Muscle of arm (tissue), 1 donor: ENCODE measurements at regions not wholly inside any gene's neighbourhood (a gene's known extent, or its start where the extent isn't known, plus 50 kb on each side); places are given as distances from the start of the nearest gene placed in this dataset.

Experiments used
- DNase-seq: peaks from one replicate; pipeline ENCODE4 v3.0.0-alpha.2; 2013

DNA sequence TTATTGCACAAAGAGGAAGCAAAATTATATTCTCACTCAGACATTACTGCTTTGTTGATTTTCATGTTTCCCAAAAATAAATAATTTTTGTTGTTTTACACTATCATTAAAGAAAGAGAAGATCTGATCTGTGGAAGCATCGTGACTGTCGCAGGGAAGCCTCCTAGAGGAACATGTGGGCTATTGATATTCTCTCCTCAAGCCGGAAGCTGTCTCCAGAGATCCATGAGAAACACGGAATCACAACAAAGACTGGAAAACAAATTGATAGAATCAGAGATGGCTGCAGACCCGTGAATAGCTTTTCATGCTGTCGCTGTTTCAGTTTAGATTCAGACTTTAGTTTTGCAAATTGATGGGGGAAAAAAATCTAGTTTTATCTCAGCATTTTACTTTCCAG is 235.2 kb upstream of the TMPO start:
- DNase-seq: no peak

DNA sequence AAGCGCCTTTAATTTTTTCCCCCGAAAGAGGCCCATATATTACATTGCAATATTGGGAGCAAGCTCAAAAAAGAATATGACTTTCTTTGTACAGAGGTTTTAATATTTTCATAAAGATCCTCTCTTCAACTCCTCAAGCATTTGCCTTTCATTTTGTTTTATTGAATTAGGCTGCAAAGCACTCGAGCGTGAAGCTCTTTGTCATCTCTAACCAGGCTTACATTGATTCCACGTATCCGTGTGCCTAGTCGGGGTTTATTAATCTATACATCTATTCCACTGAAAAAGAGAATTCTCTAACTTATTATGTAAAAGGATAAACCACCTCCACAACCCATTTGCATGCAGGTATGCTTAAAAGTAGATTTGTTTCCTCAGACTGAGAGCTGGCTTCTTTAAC is 234.8 kb upstream of the TMPO start:
- no peak for DNase-seq

DNA sequence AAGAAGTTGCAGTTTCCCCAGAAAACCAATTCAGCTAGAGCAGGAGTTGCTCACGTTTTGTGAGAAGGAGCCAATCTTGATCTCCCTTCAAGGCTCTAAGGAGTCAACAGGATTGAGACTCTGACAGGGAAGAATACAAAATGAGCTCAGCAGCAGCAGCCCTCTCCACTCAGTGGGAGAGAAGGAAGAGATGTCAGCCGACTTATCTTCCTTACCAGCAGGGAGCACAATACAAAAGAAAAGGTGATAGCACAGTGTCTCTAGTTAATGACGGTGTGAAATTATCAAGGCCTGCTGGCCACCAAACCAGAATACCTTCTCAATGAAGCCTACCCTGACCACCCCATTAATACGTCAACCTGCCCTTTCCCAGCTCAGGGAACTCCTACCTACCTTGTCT is 223.6 kb upstream of the TMPO start:
- no peak for DNase-seq

DNA sequence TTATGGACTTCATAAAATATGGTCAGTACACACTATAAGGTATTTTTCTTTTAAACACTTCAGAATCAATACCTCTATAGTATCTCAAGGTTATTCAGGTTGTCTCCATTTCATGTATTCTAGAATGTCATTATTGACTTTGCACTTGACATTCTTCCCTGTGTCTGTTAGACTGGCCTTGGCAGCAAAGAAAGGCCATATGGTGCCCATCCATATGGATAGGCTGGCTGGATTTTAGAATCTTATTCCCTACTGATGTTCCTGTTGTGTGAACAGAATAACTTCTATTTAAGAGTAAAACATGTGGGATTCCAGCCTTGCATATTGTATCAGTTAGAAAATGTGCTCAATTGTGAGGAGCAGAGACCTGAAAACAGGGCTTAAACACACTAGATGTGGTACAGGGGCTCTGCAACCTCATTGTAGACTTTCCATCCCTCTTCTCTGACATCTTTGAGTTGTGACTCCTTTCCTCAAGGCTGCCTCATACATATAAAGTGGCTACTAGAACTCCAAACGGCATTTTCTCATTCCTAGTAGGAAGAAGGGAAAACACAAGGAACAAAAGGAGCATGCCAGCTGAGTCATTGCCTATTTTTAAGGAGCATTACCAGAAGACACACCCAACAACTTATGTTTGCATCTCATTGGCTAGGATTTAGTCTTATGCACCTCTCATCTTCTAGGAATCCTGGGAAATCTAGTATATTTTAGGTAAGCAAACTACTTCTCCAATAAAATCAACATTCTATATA is 221.2 kb upstream of the TMPO start:
- DNase-seq: no peak

DNA sequence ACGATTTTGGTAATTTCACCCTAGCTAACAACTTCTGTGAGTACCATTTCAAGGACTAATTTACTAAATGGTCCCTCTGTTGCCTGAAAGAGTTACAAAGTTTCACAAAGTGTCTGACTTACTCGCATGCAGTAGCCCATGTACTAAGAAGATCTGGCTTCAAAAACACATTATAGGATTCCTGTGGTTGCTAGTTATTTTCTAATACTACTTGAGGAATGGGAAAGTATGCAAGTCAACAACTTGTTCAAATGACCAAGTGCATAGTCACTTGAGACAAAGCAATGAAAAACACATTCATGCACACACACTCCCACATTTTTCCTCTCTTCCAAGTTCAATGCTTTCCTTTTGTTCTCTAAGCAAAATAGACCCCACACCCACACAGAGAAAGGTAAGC is 219.7 kb upstream of the TMPO start:
- DNase-seq: no peak

DNA sequence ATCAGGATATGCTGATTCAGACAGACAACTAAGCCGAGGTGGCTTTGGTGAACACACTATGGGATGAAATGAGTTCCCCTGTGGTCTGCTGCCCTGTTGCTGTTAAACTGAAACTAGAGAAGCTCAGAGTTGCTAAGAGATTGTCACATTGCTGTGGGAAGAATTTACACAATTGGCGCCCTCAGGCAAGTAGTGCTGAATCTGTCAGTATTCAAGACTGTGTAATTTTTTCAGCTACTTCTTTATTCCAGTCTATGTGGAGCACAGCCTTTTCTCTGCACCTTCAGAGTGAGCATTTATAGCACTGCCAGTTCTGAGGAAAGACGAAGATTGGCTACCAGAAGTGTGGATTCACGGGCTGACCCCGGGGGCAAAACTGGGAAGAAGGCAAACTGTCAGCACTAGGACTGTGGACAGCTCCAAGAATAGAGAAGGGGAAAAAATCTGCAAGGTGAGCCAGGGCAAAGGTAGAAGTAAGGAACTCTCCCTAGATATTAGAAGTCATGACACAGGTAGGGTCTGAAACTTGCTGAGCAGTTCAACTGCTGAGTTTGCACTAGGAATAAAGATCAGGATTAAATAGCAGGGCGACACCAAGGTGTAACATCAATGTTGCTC is 218.8 kb upstream of the TMPO start:
- no peak for DNase-seq

DNA sequence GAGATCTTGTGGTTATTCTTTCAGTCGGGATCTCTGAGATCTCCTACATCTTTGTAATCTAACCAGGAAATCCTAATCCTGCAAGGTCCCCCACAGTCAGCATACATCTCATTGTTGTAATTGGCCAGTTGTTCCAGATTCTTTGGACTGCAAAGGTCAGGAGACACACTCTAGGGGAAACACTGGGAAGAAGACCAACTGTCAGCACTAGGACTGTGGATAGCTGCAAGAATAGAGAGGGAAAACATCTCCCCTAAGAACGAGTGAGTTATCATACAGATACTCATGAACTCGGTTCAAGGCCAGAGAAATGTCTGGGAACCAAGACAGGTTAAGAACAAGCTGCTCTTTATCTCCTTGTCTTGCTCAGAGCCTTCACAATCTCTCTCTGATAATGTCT is 217.9 kb upstream of the TMPO start:
- DNase-seq: no peak

DNA sequence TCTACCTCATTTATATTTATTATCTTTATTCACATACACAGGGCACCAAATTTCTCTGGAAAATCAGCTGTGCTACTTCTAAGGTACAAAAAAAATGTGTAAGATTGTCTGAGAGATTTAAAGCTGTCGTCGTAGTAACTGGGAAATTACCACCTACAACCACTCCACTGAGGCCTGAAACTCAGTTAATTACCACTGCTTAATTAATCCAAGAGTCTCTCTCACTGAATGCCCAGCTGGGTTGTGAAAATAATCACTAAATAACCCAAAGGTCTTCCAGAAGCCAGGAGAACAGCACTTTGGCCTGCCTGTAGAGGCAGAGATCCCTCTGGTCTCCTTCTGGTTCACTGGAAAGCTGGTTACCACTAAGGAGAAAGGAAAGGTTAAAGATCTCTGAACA is 207.2 kb upstream of the TMPO start:
- DNase-seq: no peak

DNA sequence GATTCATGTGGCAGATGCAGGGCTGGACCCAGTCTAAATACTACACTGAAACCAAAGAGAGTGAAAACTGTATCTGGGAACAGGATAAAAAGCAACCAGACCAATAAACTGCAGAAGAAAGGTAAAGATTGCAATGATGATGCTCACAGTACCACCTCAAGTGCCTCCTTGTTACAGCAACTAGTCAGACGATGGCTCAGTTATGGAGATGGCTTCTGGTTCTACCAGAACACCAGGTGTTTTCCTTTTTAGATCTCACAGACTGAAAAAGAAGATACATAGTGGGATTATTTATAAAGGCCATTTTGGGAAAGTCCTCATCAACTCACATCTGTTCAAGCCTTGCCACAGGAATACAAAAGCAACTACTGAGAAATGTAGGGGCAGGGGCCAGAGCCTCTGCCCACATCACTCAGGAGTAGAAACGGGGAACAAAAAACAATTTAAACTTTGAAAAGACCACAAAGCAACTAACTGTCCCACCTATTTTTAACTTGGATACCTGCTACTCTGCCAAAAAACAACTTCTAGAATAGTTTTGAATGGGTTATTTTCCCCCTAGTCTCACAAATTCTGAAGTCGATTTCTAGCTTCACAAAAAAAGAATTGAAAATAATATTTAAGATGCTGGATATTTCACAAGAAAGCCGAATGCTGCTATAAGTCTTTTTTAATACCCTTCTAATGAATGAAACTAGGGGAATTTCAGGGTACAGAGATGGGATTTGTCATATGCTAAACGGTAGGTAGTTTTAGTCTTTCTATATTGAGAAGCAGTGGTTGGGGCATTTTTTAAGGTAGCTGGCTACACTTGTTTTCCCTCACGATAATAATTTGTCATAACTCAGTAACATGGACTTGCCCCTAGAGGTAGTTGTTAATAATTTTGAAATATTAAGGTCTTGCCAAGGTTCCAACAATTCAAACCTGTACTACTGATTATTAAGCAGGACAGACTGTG is 197.2 kb upstream of the TMPO start:
- no peak for DNase-seq

DNA sequence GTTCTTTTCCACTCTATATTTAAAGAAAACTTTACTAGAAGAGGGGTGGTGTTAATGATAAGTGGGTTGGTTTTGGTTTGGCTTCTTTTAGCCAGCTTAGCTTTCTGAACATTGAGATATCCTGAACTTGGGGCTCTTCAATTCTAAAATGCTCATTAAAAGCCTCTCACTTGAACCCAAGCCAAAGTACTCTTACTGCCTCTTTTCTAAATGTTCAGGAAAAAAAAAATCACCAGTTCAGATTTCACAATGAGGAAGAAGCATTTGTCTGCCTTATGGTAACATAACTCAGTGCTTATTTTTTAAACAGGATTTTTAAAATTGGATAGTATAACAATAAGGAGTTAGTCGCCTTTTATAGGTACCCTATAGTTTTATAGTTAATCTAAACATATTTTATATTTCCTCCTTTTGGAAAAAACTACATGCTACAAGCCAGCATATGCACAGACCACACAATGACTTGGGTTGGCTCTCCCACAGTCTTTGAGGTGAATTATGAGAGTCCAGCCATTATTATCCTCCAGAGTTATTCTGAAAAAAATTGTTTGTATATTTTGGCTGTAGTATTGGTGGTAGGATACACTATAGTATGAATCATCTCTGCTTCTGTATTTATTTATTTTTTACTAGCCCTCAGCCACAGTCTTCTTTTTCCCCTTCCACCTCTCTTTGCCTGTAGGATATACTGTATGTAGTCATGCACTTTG is 195.5 kb upstream of the TMPO start:
- DNase-seq: no peak

DNA sequence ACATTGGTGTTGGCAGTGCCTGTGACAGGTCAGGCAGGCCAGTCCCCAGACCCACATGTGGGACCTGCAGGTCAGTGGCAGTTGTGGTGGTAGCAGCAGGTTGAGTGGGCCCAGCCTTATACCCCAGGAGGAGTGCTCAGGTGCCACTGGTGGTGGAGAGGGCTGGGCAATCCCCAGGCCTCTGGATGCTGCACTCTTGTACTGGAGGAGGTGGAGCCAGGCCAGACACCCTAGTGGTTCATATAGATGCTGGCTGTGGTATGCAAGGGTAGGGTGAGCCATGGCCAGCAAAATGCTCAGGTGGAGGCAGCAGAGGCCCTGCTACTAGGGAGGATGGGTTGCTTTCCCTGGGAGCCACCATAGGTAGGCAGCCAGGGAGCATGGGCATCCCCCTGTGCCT is 190.4 kb upstream of the TMPO start:
- DNase-seq: no peak

DNA sequence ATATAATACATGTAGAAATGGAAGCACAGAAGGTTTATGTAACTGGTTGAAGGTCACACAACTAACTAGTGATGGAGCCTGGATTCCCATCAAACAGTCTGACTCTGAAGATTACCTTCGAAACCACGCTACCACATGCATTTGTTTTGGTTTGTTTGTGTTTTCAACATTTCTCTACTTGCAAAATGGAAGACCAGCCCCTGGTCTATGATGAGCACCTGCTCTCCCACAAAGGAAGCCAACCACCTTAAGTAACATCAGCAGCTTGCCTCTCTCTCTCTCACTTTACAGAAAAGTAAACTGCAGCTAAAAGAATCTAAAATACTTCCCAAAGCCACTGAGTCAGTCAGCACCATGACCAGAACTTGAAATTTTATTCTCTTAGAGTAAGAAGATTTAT is 186.9 kb upstream of the TMPO start:
- DNase-seq: no peak

DNA sequence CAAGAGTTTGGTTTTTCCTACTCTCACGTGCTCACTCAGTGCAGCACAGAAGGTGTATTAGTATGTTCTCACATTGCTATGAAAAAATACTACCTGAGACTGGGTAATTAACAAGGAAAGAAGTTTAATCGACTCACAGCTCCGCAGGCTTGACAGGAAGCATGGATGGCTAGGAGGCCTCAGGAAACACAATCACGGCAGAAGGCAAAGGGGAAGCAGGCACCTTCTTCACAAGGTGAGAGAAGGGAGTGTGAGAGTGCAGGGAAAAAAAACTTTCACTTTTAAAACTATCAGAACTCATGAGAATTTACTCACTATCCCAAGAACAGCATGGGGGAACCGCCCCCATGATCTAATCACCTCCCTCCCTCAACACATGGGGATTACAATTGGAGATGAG is 185.8 kb upstream of the TMPO start:
- DNase-seq: no peak

DNA sequence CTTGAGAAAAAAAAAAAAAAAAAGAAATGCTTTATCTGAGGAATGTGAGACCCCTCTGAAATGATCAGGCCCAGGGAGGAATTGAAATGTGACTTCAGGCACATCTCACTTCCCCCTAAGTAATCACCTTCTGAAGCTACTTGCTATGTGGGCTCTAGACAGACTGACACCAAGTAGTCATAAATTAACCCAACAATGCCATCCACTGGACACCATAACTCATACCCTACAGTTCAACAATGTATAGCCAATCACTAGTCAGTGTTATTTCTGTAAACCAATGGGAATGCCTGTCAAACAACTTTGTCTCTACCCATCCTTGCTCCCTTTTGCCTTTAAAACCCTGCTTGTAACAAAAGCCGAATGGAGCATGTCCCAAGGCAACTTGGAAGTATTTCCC is 182.7 kb upstream of the TMPO start:
- DNase-seq: no peak

DNA sequence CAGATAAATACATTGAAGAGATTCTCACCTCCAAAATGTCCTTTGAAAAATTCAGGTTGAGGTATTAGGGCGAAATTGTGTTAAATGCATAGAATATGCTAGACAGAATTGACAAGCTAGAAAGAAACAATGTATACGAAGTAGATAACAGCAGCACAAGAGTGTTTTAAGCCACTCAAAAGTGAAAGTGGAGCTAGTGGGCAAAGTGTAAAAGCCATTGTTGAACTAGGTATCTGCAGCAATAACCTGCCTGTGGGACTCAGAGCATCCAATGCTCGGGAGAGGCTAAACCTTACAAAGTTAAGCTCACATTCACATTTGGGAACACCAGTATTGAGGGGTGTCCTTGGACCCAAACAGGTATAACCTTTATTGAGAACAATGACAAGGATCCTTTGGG is 180.6 kb upstream of the TMPO start:
- no peak for DNase-seq

DNA sequence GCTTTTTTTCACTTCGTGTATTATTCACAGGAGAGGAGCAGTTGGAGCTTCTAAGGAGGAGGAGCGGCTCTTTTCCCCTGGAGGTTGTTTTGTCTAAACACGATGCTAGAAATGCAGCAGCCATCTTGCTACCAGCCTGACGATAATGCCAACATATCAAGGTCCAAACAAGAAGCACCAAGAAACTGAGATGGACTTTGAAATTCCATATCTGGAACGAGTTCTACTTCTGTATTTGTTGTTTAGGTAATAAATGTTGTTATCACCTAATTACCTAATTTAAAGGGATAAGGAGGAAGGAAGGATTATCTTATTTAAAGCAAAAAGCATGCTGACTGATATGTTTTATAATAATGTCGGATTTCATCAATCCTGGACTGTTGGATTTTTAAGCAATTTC is 174.4 kb upstream of the TMPO start:
- no peak for DNase-seq

DNA sequence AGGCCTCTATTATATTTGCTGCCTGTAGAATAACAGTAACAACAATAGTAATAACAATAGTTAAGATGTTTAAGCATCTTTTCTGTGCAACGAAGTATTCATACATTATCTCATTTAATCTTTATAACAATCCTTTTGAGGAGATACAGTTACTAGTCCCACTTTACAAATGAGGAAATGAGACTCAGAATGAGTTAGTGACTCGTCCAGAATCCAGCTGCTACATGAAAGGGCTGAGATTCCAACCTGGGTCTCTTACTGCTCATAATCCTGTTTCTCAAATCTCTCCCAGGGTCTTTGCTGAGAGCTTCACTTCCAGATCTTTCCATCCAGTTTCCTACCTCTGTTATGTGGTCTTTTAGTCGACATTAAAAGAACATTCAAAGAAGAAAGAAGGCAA is 173.7 kb upstream of the TMPO start:
- no peak for DNase-seq

DNA sequence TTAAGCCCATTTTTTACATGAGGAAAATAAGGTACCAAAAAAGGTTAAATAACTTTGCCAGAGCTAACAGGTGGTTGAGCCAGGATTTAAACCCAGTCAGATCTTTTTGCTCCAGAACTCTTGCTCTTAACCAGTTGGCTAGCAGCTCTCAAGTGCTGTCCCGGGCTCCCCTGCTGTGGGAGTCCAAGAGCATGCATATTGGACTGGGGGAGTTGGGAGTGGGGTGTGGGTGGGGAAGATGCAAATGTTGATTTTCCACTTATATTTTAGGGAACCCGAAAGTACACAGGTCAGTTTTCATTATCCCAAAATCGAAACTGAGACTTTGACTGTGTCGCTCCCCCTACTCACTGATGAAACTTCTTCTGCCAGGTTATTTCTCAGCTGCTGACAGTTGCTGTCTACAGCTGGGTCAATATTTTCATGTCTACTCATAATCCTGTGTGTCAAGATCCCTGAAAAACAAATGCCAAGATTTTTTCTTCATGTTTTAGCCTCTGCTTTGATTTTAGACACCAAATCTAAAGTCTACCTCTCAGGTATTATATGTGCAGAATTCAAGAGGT is 172.3 kb upstream of the TMPO start:
- no peak for DNase-seq

DNA sequence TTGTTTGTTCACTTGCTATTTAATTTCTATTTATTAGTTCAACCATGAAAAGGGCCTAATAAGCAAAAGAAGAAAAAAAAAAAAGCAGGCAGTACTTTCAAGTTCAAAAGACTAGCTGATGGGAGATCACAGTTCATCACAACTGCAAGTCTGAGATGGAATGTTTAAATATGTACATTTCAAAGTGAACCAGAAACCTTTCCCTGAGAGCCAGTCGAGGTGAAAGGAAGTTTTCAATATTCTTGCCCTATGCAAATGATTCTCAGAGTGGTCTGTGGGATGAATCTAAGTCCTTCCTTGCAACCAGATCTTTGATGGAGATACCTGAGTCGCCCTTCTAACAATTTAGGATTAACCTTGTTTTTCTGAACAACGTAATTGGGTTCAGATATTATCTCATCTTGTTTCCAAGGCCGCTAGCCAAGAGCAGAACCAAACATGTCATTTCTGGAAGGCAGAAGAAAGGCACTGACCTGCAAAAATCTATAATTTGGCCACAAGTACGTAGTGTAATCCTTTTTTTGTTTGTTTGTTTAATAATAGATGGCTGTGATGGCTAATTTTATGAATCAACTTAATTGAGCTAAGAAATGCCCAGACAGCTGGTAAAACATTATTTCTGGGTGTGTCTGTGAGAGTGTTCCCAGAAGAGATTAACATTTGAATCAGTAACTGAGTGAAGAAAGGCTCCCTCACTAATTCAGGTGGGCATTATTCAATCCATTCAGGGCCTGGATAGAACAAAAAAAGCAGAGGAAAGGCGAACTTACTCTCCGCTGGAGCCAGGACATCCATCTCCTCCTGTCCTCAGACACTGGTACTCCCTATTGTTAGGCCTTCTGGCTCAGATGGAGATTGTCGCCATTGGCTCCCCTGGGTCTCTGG is 171.1 kb upstream of the TMPO start:
- no peak for DNase-seq

DNA sequence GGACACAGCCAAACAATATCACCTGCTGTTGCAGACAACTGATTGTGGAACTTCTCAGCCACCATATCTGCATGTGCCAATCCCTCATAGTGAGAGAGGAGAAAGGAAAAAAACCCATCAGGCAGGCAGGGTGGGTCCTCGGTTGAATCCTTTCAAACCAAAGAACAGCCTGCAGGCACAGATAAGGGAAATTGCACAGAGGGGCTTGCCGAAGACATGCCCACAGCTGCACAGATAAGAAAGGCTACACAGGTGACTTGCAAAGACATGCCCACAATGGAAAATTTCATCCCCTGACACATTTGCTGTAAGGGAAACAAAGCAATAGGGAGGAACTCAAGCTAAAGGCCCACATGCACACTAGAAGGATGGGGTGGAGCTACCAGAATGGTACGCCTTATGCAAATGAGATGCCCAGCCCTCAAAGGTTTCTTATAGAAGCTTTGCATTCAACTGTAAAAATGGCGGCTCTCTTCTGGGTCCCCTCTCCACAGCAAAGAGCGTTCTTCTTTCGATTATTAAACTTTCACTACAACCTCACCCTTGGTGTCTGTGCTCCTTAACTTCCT is 170.0 kb upstream of the TMPO start:
- no peak for DNase-seq
